C4-2B (cell line): ENCODE measurements at regions not wholly inside any gene's neighbourhood (a gene's known extent, or its start where the extent isn't known, plus 50 kb on each side); places are given as distances from the start of the nearest gene placed in this dataset.

ENCODE experiments used
- CTCF ChIP-seq: fragments of 450-650 bp; conservative IDR thresholded peaks from 2 replicates; pipeline ENCODE4 v1.5.1; 2017; ENCODE audit warnings: mild to moderate bottlenecking
- ZFX ChIP-seq: fragments of 450-650 bp; IDR thresholded peaks from 2 replicates; pipeline ENCODE4 v1.6.1; 2017

DNA sequence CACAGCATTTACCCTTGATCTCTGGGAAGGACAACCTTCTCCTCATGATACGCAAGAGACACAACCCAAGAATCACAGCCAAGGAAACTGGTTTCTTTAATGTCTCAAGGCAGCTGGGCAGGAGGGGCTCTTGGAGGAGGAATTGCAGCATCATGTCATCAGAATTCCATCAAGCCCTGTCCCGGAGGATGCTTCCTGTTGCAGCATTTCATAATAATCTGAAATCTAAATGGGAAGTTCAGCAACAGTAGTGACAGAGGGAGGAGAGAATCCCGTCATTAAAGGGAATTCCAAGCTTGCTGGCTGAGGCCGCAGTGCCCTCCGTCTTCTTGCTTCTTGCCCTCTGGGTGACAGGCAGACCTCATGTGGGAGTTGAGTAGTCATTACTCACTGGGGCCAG lies 192.7 kb downstream of the TENT4A start:
- TF ChIP-seq CTCF, result no peak
- no peak for TF ChIP-seq ZFX
